ENCODE measurements at regions not wholly inside any gene's neighbourhood (a gene's known extent, or its start where the extent isn't known, plus 50 kb on each side); places are given as distances from the start of the nearest gene placed in this dataset.

DNA sequence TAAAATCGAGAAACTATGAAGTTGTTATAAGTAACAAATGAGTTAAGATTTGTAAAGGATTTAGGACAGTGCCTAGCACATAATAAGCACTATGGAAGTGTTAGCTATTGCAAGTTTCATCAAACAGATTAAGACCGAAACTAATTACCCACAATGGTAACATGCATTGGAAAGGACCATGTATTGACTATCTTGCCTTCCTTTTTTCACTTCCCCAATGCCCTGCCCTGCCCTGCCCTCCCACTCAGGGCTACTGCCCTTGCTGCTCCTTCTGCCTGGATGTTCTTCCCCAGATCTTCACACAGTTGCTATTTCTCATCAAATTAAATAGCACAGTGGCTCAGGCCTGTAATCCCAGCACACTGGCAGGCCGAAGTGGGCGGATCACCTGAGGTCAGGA, 202.1 kb upstream of the PSMD7 start:
- no peak for DNase-seq

DNA sequence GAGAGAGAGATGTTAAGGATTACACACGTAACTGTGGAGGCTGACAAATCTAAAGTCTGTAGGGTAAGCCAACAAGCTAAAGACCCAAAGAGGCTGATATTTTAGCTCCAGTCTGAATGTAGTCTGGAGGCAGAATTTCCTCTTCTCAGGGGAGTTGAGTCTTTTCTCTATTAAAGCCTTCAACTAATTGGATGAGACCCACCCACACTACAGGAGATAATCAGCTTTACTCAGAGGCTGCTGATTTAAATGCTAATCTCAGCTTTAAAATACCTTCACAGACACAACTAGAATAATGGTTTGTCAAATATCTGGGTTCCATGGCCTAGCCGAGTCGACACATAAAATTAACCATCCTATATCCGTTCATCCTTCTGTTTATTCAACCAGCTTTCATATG, 204.3 kb upstream of the PSMD7 start:
- no peak for DNase-seq

DNA sequence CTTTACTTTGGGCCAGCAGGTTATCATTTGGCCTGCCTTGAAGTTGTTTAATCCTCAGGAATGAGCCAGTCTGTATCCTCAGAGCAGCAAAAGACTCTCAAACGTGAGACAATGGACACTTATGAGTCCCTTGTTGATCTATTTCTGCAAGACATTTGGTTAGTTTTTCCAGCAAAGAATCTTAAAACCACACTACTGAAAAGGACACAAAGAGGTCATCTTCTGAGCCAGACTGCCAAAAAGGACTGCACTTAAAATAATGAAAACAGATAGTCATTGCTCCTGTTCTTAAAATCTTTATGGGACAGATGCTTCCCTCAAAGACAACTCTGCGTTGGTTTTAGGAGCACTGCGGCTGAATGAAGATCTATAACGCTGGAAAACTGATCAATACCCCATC, 205.7 kb upstream of the PSMD7 start:
- no peak for DNase-seq

DNA sequence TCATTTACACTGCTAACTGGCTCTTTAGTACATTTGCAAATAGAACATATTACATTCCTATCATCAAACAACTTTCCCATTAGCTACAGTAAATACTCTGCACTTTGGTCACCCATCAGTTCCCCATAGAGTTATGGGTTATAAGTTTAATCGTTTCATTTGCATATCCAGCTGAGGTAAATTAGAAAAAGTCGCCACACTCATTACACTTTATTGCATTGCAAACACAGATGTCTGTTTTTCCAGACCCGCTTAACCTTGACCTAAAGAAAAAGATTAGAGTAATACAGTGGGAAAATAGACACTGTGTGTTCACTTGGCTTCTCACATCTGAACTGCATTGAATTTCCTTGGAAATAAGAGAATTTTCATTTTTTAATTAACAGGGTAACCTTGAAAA, 213.1 kb upstream of the PSMD7 start:
- no peak for DNase-seq

DNA sequence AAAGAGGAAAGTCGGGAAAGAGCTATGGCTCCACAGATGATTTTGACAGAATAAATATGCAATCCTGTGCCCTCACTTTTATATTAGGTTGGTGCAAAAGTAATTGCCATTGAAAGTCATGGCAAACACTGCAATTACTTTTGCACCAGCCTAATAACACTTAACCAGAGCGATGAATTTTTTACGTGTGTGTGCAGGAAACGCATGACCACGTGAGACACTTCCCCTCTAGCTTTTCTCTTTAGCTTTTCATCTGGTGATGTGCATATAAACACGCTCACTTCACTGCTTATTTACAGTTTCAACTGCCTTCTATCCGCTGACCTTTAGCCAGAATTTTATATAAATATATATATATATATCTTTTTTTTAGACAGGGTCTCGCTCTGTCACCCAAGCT, 216.3 kb upstream of the PSMD7 start:
- DNase-seq, result no peak

DNA sequence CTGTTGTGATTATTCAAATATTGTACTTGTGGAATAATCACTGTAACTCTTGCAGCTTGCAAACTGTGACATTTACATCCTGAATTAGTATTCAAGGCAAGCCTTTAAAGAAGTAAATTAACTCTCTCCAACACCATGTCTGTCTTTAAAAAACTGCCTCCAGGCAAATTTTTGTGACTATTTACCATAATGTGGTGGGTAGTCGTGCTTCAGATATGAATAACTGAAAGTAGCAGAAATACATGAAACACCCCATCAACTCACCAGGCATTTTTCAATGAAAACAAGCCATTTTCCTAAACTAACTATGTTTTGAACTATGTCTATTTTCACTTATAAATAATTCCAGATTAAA, 217.4 kb upstream of the PSMD7 start:
- no peak for DNase-seq

DNA sequence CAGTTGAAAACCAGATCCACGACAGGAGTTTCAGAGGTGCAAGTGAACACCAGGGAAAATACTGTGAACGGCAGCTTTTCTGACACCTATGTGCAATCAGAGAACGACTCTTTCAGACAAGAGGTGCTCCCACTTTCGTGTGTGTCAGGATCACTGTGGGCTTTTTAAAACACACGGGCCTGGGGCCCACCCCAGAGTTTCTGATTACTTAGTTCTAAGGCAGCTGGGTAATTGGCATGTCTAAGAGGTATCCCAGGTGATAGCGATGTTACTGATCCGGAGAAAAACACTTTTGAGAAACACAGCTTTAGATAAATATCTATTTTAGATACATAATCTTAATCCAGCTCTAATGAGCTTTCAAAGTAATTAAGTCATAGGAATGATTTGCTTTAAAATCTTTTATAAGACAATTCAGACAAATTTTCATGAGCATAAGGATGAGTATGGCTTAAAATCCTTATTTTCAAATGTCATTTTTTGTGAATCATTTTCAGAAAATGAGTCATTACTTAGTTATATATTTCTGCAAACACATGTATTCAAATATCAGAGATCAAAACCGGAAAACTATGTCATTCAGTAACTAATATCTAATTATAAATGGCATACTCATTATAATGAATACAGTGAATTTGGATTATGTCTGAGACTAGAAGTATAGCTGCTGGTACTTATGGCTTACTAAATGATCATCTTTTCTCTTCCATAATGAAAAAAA, 217.9 kb upstream of the PSMD7 start:
- no peak for DNase-seq

DNA sequence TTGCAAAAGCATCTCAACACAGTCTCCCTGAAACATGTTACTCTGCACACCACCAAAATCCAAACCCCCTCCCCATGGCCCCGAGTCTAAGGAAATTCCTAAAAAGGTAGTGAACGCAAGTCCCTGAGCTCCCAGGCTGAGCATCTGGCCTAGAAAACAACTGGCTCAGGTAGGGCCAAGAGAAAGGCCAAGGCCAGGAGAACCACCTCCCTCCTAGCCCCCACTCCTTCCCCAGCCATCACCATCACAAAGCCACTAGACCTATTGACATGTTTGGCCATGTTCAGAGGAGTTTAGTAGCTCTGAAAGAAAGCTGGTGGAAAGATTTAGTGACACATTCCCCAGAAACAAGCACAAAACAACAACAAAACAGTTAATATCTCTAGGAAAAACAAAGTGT, 220.0 kb upstream of the PSMD7 start:
- no peak for DNase-seq

DNA sequence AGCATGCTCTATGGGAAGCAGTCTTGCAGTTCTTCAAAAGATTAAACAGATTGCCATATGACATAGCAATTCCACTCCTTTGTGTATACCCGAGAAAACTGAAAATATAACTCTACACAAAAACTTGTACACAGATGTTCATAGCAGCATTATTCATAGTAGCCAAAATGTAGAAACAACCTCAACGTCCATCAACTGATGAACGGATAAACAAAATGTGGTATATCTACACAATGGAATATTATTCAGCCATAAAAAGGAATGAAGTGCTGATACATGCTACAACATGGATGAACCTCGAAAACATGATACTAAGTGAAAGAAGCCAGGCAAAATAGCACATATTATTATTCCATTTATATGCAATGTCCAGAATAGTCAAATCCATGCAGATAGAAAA, 221.2 kb upstream of the PSMD7 start:
- no peak for DNase-seq

DNA sequence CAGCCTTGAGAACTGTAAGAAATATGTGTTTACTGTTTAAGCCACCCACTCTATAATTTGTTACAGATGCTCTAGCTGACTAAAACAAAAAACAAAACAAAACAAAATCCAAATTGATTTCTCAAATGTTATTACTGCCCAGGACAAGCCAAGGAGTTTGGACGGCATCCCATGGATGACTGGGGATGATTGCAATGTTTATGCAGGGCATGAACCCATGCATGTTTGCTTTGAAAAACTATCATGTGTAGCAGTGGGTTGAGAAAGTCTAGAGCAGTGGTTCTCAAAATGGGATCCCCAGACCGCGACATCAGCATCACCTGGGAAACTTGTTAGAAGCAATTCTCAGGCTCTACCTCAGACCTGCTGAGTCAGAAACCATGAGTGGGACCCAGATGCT, 223.2 kb upstream of the PSMD7 start:
- no peak for DNase-seq

DNA sequence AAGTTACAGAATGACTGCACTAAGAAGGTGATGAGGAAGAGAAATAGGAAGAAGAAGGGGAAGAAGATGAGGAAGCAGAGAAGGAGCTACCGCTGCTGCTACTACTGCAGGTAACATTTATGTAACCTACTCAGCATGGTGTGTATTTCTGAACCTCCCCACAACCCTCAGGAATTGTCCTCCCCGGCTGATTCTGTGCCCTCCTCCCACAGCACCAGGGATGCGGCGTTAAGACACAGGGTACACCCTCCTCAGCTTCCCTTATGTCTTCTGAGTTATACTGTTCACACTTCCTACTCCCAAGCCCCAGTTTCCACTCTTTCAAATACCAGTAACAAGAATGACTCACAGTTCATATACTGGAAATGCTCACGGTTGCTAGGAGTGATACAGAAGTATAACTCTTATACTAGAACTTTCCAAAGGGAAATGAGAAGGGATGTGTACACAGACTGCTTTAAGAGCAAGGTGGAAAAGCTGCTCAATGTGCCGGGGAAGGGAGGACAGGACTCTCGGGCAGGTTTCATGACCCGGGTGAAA, 224.5 kb upstream of the PSMD7 start:
- DNase-seq, result no peak

DNA sequence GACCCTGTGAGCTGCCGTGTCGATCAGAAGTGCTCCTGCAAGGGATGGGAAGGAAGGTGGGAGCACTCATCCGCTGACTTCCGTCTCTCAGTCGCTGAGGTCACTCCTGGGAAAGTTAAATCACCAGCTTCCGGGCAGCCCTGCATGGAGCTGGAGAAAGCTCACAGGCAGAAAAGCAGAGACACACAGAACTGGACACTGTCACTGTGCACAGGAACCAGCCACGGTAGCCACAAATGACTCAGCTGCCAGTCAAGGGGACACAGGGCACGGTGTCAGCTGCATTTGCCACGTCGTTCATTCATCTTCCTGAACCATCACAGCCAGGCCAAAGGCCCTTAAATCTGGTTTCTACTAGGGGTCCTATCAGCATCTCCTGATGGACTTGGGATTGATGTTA, 226.4 kb upstream of the PSMD7 start:
- no peak for DNase-seq

DNA sequence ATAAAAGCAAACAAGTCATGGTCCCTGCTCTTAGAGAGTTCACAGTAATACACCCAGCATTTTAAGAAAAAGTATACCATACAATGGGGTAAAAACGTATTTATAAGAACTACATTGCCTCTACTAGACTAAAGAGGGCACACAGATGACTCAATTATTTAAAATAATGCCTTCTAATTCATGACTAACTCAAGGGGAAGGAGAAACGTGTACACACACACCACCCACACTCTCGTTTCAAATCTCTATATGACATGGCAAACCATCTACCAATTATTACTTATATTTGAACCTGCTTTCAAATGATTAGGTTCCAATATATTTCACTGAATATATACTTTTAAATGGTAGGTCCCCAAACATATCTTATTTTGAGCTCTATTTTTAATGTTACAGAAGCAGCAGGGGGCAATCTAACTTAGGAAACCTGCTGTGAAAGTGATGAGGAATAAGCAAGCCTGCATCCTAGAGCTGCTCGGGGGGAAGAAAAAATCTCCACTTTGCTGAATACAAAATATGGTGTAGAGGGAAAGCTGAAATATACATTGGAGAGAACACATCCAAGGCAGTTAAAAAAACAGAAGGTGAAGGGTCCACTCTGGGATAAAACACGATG, 232.4 kb upstream of the PSMD7 start:
- DNase-seq, result no peak

DNA sequence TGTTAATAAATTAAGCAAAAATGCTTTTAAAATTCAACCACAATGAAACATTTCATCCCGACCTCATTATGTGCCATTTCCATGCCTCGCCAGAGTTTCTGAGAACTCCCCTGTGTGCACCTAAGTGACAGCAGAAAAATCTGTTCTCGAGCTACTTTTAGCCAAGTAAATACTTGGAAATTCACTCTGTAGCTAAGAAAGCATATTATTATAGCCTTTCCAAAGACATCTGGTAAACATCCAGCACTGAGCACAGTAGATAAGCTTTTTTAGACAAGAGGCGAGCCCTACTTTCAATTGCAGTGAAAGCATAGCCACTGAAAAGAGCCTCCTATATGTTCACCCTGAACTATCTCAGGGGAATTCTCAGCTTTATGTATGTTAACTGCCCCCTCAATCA, 242.8 kb upstream of the PSMD7 start:
- DNase-seq, result no peak

DNA sequence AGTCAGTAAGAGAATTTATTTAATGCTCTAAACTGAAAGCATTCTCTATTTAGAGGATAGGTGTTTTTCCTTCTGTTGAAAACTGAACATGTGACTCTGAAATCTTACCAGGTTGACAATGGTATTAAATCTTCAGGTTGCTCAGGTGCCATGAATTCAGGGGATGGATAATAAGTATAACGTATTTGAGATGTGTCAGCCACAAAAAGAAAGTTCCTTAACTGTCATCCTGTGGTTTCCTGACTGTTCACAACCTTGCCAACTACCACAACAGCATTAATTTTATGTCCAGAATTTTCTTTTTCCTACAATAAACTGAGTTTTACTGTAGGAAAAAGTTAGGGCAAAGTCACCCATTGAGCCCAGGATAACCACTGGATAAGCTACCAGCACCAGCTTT, 243.3 kb upstream of the PSMD7 start:
- DNase-seq, result no peak

DNA sequence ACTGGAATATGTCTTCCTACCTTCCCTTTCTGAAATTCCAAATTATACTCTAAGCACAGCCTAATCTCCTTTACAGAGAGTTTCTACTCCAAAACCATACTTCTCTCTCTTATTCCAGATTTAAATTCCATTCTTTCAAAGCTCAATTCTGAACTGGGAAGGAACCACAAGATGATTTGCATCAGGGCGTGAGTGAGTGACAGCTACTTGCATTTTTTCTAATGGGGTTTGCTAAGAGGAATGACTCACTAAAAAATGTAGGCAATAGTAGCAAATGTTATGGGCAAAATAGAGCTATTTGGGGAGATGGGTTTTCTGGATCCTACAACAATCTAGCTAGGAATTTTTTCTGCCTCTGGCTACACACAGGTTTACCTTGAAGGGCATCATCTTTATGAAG, 244.6 kb upstream of the PSMD7 start:
- DNase-seq, result no peak

DNA sequence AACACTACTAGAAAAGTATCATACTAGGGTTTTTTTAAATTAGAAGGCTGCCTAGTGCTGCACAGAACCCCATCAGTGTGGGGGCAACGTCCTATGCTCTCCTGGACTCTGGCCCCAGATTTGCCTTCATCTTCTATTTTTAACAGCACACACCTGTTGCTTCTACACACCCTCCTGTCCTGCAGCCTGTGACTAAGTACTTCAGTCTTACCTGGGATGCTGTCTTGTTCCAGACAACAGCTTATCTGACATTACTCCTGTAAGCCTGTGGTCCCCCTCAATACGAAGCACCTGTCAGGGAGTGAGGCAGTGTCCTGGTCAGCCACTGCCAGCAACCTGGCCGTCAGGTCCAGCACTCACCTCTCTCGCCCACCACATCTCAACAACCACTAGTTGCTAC, 247.6 kb upstream of the PSMD7 start:
- no peak for DNase-seq

DNA sequence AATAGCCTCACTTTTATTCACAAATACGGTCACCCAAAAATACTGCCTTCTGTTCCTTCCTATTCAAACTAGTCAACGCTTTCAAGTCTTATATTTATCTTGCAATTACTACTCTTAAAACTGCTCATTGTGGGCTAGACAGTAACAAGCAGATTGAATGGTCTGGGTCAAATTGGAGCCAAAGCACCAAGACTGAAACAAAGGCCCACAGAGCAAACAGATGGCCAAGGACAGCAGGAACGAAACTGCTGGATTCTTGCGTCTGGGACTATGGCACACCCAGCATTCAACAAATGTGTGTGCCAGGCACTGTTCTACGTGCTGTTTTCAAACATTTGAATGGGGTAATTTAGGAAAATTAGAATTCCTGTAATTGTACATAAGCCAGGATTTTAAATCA, 250.1 kb upstream of the PSMD7 start:
- no peak for DNase-seq

DNA sequence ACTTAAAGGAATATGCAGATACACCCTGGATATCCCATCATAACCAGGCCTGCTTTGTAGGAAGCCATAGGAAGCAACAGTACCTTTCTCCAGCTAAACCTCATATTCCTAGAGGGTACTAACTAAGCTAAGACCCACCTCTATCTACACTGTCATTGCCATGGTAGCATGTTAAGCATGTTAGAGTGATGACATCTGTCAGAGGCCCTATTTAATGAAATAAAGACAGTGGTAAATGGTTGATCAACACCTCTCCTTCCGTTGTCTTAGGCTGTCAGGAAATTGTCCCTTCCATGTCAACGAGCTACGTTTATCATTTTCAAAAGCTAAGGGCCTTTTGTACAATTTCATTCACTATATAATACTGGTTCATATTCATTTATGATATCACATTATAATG, 251.1 kb upstream of the PSMD7 start:
- no peak for DNase-seq

DNA sequence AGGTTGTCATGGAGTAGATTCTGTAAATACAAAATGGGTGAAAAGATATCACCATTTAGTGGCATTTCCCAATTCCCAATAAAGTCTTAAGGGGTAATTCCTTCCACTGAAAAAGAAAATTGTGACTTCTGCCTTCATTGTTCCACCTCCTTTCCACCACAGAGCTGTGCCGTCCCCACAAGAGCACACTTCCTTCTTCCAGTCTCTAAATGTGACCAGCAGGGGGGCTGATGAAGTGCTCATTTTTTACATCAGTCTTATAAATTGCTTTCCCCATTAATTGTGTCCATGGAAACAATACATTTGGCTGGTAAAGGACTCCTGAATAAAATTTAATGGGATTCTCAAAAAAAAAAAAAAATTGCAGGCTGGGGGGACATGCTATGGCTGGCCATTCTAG, 260.8 kb upstream of the PSMD7 start:
- DNase-seq, result no peak

DNA sequence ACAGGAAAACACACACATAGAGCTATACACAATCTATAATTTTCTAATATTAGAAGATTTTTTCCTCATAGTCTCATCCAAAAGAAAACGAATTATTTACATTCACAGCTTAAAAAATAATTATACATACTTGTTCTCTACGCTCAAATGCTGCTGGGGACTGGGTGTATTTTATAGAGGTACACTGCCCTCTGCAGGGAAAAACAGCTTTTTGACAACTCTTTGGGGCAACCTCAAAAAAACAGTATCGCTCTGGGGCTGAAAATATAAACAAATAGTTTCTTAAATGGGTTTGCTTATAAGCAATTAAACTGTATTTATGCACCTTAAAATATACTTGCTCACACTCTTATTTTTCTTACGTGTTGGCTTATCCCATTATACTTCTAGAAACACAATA, 261.8 kb upstream of the PSMD7 start:
- no peak for DNase-seq

DNA sequence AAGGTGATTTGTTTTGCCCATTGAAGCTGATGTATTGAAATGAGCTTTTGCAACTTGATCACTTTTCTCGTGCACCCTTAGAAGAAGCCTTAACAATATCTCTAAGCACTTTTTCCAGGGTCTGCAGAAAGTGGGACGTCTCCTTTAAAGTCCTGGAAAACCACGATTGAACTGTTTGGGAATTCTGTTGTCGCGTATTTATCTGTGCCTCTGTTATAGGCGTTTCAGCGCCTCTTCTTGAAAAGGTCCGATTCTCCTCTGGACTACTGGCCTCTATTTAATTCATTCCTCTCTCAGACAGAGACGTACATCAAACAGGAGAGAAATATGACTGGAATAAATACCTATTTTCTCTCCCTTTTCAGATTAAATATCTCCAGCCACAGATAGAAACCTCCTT, 262.4 kb upstream of the PSMD7 start:
- DNase-seq, result no peak

DNA sequence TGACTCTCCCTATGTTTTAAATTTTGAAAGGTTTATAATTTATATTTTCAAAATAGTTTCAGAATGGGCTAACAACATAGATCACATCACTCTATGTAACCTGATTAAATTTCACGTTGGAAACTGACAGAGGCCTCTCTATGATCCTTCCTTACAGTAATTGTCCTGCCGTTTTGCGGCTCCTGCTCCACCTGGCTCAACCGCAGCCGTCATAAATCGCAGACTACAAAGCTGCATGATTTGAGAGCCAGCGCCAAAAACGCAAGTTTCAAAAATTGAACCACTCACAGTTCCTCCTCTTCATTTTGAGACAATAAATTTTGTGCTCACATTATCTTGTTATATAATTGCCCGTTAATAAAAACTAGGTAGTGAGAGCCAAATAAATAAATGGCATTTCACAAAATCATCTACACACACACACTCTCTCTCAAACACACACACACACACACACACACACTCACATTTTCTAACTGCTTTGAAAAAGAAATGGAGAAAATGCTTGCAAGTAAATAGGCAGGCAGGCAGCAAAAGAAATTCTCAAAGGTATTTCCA, 263.1 kb upstream of the PSMD7 start:
- DNase-seq, result no peak

DNA sequence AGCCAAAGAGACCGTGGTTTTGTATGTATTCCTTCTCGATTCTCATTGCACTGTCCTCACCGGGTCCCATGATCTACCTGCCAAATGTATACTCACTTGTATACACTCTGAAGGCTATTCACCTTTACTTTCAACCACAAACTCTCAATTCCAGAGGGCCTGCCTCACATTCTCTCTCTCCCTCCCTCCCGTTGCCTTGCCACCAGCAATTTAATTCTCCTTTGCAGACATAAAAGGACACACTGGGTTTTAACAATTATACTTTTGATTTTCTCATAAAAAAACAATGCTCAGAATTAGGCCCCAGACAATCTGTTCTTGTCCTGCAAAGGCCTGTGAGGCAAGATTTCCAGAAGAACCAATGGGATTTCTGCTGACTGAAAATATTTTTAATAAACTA, 265.1 kb upstream of the PSMD7 start:
- DNase-seq, result no peak
